Stomach (tissue), 4 donors: ENCODE measurements at regions not wholly inside any gene's neighbourhood (a gene's known extent, or its start where the extent isn't known, plus 50 kb on each side); places are given as distances from the start of the nearest gene placed in this dataset.

Source experiments
- CTCF ChIP-seq, 7 experiments: fragments of 450-650 bp in 4 of 7; fragments of 200-600 bp in 3 of 7; sonication (generic) in 3 of 7; IDR thresholded peaks; one replicate each; pipeline ENCODE4 v1.5.1; 2016 to 2019; ENCODE audit warnings: antibody characterized with exemption in 7 of 7, control low read depth in 2 of 7, mild to moderate bottlenecking in 1 of 7
- POLR2A ChIP-seq, 4 donors: fragments of 450-650 bp; IDR thresholded peaks; one replicate each; pipeline ENCODE4 v1.6.1; 2016; ENCODE audit warnings: antibody characterized with exemption in 4 of 4, control low read depth in 2 of 4, mild to moderate bottlenecking in 1 of 4, moderate library complexity in 1 of 4

DNA sequence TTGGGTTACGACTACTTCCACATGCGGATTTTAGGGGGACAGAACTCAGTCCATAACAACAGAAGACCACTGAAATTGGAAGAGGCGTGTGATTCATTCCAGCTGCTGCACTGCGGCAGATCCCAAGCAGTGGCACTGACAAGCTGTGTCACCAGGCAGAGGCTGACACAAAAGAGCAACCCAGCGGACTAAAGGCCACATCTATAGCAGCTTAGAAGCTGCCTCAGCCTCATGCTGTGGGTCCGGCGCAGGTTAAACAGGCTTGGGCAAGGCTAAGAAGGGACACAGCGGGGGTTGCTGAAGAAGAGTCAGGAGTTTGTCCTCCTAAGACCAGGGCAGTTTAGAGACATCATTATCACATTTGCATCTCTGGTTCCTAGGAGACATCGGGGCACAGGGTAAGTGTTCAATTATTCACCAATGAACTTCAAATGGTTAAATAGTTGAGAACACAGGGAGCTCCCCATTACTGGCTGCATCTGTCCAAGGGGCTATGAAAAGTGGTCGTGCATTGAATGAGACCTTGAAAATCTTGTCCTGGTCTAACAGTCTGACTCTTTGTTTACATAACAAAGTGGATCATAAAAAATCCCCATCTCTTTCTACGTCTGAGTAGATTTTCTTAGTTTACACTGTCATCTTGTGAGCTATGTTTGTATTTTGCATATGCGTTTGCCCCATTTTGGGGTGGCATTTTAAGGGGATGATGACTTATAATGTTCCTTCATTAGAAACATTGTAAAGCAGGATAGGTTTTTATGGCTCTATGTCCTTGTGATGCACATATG is 162.3 kb upstream of the TRIB2 start:
- TF ChIP-seq POLR2A (IDR thresholded peaks at IDR 0.05) (no peak), CTCF (IDR thresholded peaks at IDR 0.05) (no peak)
